ENCODE measurements at regions not wholly inside any gene's neighbourhood (a gene's known extent, or its start where the extent isn't known, plus 50 kb on each side); places are given as distances from the start of the nearest gene placed in this dataset.

- no peak for ATAC-seq
- no peak for TF ChIP-seq CTCF (IDR thresholded peaks at IDR 0.05)
- no peaks in the 10 kb centered on the region for H3K9me3 ChIP-seq
- no peak overlapping the region for H3K27ac ChIP-seq
- H3K4me3 ChIP-seq, result no peak overlapping the region
- H3K27me3 ChIP-seq, result no peaks in the 10 kb centered on the region
- no peaks in the 10 kb centered on the region for H3K4me1 ChIP-seq
- H3K36me3 ChIP-seq, result no peaks in the 10 kb centered on the region
- DNase-seq, result no peak
- intact Hi-C loops (cut with DNase I), result no loop called here
Observed at GRCh38 chr1:98081944-98082343, 161.1 kb upstream of the DPYD start.

- DNase-seq (no peak), ATAC-seq (no peak)
- no peak for TF ChIP-seq CTCF (IDR thresholded peaks at IDR 0.05)
- Histone ChIP-seq H3K9me3 (no peaks in the 10 kb centered on the region), H3K4me1 (no peaks in the 10 kb centered on the region), H3K27me3 (no peaks in the 10 kb centered on the region), H3K36me3 (no peaks in the 10 kb centered on the region), H3K4me3 (no peak overlapping the region), H3K27ac (no peak overlapping the region)
- intact Hi-C loops (cut with DNase I), result no loop called here
Observed at GRCh38 chr1:98078596-98078995, 157.8 kb upstream of the DPYD start.

DNA sequence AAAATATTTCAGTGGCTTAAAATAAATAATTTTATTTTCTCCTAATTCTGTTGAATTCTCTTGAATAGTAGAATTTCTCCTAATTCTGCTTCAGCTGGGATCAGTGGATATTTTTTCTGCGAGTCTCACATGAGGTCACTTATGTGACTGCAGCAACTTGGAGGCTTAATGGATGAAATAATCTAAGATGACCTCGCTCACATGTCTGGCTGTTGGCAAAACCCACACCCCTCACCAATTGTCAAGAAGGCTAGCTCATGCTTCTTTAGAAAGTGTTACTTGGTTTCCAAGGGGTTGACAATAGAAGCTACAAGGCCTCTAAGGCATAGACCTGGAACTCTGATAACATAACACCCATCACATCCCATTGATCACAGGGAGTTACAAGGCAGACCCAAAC is 156.9 kb upstream of the DPYD start:
- no peaks in the 10 kb centered on the region for H3K4me1 ChIP-seq
- no peaks in the 10 kb centered on the region for H3K27me3 ChIP-seq
- no peak overlapping the region for H3K4me3 ChIP-seq
- no peaks in the 10 kb centered on the region for H3K36me3 ChIP-seq
- intact Hi-C loops (cut with DNase I), result no loop called here
- TF ChIP-seq CTCF (IDR thresholded peaks at IDR 0.05), result no peak
- DNase-seq, result no peak
- no peak overlapping the region for H3K27ac ChIP-seq
- H3K9me3 ChIP-seq, result no peaks in the 10 kb centered on the region
- ATAC-seq, result no peak

DNA sequence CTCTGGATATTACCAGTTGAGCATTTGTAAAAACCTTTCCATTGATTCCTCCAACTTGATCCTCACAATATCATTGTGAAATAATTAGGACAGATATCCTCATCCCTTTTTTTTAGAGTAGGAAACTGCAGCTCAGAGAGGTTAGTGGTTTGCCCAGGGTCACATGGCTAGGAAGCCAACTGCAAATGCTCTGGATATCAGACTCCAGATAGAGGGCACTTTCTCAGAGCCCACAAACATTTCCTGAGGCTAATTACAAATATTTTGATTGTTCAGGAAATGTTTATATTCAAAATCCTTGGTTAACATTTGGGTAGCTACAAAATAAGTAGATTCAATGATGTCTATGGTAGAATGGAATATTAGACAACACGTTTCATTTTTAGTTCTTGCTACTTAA is 154.8 kb upstream of the DPYD start:
- no peak for TF ChIP-seq CTCF (IDR thresholded peaks at IDR 0.05)
- no peak overlapping the region for H3K4me3 ChIP-seq
- H3K4me1 ChIP-seq, result no peaks in the 10 kb centered on the region
- DNase-seq (no peak), ATAC-seq (no peak)
- no peaks in the 10 kb centered on the region for H3K36me3 ChIP-seq
- no peaks in the 10 kb centered on the region for H3K27me3 ChIP-seq
- no peaks in the 10 kb centered on the region for H3K9me3 ChIP-seq
- H3K27ac ChIP-seq, result no peak overlapping the region
- intact Hi-C loops (cut with DNase I), result no loop called here

GRCh38 chr1:98073823-98074222 is 153.0 kb upstream of the DPYD start:
- intact Hi-C loops (cut with DNase I), result no loop called here
- no peaks in the 10 kb centered on the region for H3K27me3 ChIP-seq
- no peak overlapping the region for H3K4me3 ChIP-seq
- ATAC-seq (no peak), DNase-seq (no peak)
- no peaks in the 10 kb centered on the region for H3K4me1 ChIP-seq
- H3K36me3 ChIP-seq, result no peaks in the 10 kb centered on the region
- H3K9me3 ChIP-seq, result no peaks in the 10 kb centered on the region
- no peak overlapping the region for H3K27ac ChIP-seq
- TF ChIP-seq CTCF (IDR thresholded peaks at IDR 0.05), result no peak

DNA sequence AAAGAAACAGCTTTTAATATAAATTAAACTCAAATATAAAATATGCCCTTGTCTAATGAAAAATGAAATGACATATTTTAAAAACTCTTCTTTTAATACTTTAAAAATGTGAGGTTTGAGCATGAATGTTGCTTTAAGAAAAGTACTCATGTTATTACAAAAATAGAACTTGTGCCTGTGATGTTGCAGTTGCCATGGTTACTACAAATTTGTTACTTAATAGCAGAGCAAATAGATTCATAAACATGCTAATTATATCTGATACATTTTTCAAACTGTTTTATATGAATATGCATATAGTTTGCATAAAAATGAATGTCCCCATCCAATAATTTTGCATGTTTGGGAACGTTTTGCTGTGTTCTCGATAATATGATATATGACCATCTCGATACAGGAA is 152.3 kb upstream of the DPYD start:
- DNase-seq (no peak), ATAC-seq (no peak)
- no peaks in the 10 kb centered on the region for H3K4me1 ChIP-seq
- no peak for TF ChIP-seq CTCF (IDR thresholded peaks at IDR 0.05)
- no peak overlapping the region for H3K4me3 ChIP-seq
- no peaks in the 10 kb centered on the region for H3K27me3 ChIP-seq
- H3K27ac ChIP-seq, result no peak overlapping the region
- no peaks in the 10 kb centered on the region for H3K9me3 ChIP-seq
- H3K36me3 ChIP-seq, result no peaks in the 10 kb centered on the region
- intact Hi-C loops (cut with DNase I), result no loop called here
